ENCODE measurements at regions not wholly inside any gene's neighbourhood (a gene's known extent, or its start where the extent isn't known, plus 50 kb on each side); places are given as distances from the start of the nearest gene placed in this dataset.

- TF ChIP-seq CTCF (IDR thresholded peaks at IDR 0.05) (no peak), POLR2A (IDR thresholded peaks at IDR 0.05) (no peak), POLR2AphosphoS5 (IDR thresholded peaks at IDR 0.05) (no peak)
Observed at GRCh38 chr3:186477033-186477432, 67.1 kb downstream of the CRYGS start.

Measured in gastroesophageal sphincter (tissue), 3 donors.